ENCODE measurements at regions not wholly inside any gene's neighbourhood (a gene's known extent, or its start where the extent isn't known, plus 50 kb on each side); places are given as distances from the start of the nearest gene placed in this dataset.

DNA sequence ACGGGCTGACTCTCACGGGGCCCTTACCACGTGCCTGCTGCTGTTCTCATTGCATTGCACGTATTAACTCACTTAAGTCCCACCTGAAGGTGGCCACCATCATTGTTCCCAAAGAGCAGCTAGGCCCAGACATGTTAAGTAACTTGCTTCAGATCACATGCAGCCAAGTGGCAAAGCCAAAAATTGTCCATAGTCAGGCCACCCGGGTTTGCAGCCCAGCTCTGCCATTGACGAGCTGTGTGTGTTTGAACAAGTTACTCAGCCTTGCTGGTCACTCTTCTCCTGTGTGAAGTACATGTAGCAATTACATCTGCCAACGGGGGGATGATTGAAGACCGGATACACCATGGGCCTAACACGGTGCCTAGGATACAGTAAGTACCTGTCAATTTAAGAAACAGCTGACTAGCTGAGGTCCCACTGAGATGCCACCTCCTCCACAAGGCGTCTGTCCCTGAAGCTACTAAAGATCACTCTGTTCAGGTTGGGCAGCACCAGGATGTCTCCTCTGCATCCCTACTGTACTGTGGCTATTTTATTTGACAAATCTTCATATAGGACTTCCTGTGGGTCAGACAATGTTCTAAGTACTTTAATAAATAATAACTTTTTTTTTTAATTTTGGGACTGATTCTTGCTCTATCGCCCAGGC is 154.2 kb upstream of the MYCN start:
- H4K5ac ChIP-seq (ENCODE audit: insufficient read length, low read depth, low read length), result no peak overlapping the region
- no peaks in the 10 kb centered on the region for H3K79me1 ChIP-seq (ENCODE audit: low read depth, low read length)
- 92% methylated on average over 11 of the region's 11 CpGs; no CpG with 5 or more reads in 1 of the 2 experiments for WGBS, 2 experiments (ENCODE audit: extremely low coverage in 1 of 2, insufficient coverage in 1 of 2, insufficient read length in 1 of 2, insufficient replicate concordance in 2 of 2, low coverage in 1 of 2, low lambda C conversion rate in 2 of 2, missing lambda C conversion rate in 1 of 2)
- DNase-seq (ENCODE audit: low read depth in 1 of 2, low spot score in 2 of 2), result no peak
- H2AFZ ChIP-seq (ENCODE audit: low read length), result no peak overlapping the region
- no peak overlapping the region for H3K27ac ChIP-seq (ENCODE audit: low read depth, low read length)
- H2BK12ac ChIP-seq (ENCODE audit: low read depth, low read length), result no peak overlapping the region
- H2BK5ac ChIP-seq (ENCODE audit: low read depth, low read length), result no peak overlapping the region
- no peak overlapping the region for H2BK20ac ChIP-seq (ENCODE audit: low read length)
- H4K91ac ChIP-seq (replicated peaks; ENCODE audit: insufficient read length, low read length), result no peak overlapping the region
- H2BK15ac ChIP-seq (ENCODE audit: low read length), result no peak overlapping the region
- H4K8ac ChIP-seq (ENCODE audit: extremely low read depth, insufficient read depth, low read length), result no peak overlapping the region
- no peak overlapping the region for H3K4me3 ChIP-seq (ENCODE audit: extremely low read depth in 1 of 4, insufficient read depth in 2 of 4, low read depth in 3 of 4, low read length in 4 of 4)
- H3K9ac ChIP-seq (replicated peaks in 1 of 4; ENCODE audit: extremely low read depth in 1 of 4, low read depth in 3 of 4, low read length in 3 of 4), result no peak overlapping the region
- H3K18ac ChIP-seq (ENCODE audit: extremely low read depth, low read length), result no peak overlapping the region
- no peak overlapping the region for H2AK5ac ChIP-seq (ENCODE audit: low read depth, low read length)
- TF ChIP-seq ATF3 (IDR thresholded peaks at IDR 0.05; ENCODE audit: insufficient read depth, low read depth, low read length), result no peak
- TF ChIP-seq, protein P1, sequence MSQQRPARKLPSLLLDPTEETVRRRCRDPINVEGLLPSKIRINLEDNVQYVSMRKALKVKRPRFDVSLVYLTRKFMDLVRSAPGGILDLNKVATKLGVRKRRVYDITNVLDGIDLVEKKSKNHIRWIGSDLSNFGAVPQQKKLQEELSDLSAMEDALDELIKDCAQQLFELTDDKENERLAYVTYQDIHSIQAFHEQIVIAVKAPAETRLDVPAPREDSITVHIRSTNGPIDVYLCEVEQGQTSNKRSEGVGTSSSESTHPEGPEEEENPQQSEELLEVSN (IDR thresholded peaks at IDR 0.05), result no peak
- TF ChIP-seq KDM1A (IDR thresholded peaks at IDR 0.05; ENCODE audit: borderline replicate concordance, low read length), result 0 out of 2 replicates have a peak, but pooled peaks have one; percentile 17
- TF ChIP-seq, protein P2, sequence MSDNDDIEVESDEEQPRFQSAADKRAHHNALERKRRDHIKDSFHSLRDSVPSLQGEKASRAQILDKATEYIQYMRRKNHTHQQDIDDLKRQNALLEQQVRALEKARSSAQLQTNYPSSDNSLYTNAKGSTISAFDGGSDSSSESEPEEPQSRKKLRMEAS (IDR thresholded peaks at IDR 0.05), result no peak
- no peak for TF ChIP-seq KDM5A (IDR thresholded peaks at IDR 0.05; ENCODE audit: low read length)
- no peak for TF ChIP-seq JUND (IDR thresholded peaks at IDR 0.05; ENCODE audit: low read length)
- no peak for TF ChIP-seq CTCF (IDR thresholded peaks at IDR 0.05; ENCODE audit: control extremely low read depth in 1 of 3, insufficient read depth in 1 of 3, low read depth in 1 of 3, low read length in 3 of 3)
- no peak for TF ChIP-seq JUN (IDR thresholded peaks at IDR 0.05; ENCODE audit: low read depth, low read length)
- no peak overlapping the region for H3K23ac ChIP-seq (ENCODE audit: insufficient read length)
- no peaks in the 10 kb centered on the region for H3K36me3 ChIP-seq (ENCODE audit: control insufficient read depth in 2 of 4, insufficient read depth in 4 of 4, low read length in 3 of 4)
- no peak overlapping the region for H2BK120ac ChIP-seq (replicated peaks; ENCODE audit: low read depth, low read length)
- H4K20me1 ChIP-seq (replicated peaks in 1 of 2; ENCODE audit: control insufficient read depth in 1 of 2, insufficient read depth in 2 of 2, low read length in 2 of 2), result no peaks in the 10 kb centered on the region
- no peaks in the 10 kb centered on the region for H3K79me2 ChIP-seq (ENCODE audit: control insufficient read depth in 1 of 2, insufficient read depth in 2 of 2, low read length in 2 of 2)
- no peak overlapping the region for H3K4me2 ChIP-seq (ENCODE audit: insufficient read depth in 1 of 2, low read depth in 2 of 2, low read length in 2 of 2)
- H3K4me1 ChIP-seq (replicated peaks in 1 of 4; ENCODE audit: control insufficient read depth in 3 of 4, insufficient read depth in 4 of 4, low read length in 3 of 4), result no peaks in the 10 kb centered on the region
- ChIA-PET POLR2A (ENCODE audit: partially characterized antibody) (no interaction called here), CTCF (ENCODE audit: partially characterized antibody) (interaction anchor here (3.4 kb wide), 1 partner anchor 11 kb away, joined by 19 read pairs; no protein-coding TSS in a partner anchor)
- no peak for FAIRE-seq
- H3K4ac ChIP-seq (replicated peaks; ENCODE audit: insufficient read length, low read depth, low read length), result no peak overlapping the region
- H3K23me2 ChIP-seq (ENCODE audit: low read depth, low read length), result peaks cover 4% of the 10 kb centered on the region; the same call in 1 of the 2 replicates
- no peaks in the 10 kb centered on the region; a peak in 1 of 7 replicates for H3K27me3 ChIP-seq (replicated peaks in 1 of 4; ENCODE audit: control insufficient read depth in 3 of 4, extremely low read depth in 1 of 4, insufficient read depth in 3 of 4, low read length in 3 of 4)
- H3K14ac ChIP-seq (ENCODE audit: insufficient read length), result no peak overlapping the region
- H3K56ac ChIP-seq (replicated peaks; ENCODE audit: insufficient read length, low read depth, low read length), result no peak overlapping the region
- no peaks in the 10 kb centered on the region for H3K9me3 ChIP-seq (ENCODE audit: insufficient read depth in 2 of 2, low read depth in 1 of 2, low read length in 1 of 2)
